ENCODE measurements at regions not wholly inside any gene's neighbourhood (a gene's known extent, or its start where the extent isn't known, plus 50 kb on each side); places are given as distances from the start of the nearest gene placed in this dataset.
"Not testable (repeated sequence)": the region's sequence is repeated elsewhere in the genome, so short reads cannot be mapped to it uniquely, and the experiment has no call there.

GRCh38 chr1:190667914-190668313, 190.2 kb upstream of the BRINP3 start:
- DNase-seq (ENCODE audit: low spot score): no peak
- H3K9me3 ChIP-seq: no peaks in the 10 kb centered on the region
- no peaks in the 10 kb centered on the region for H3K27me3 ChIP-seq
- no peaks in the 10 kb centered on the region for H3K4me1 ChIP-seq
- no peak for TF ChIP-seq CTCF (IDR thresholded peaks at IDR 0.05)
- H3K36me3 ChIP-seq: no peaks in the 10 kb centered on the region
- H3K4me3 ChIP-seq: no peak overlapping the region
- H3K27ac ChIP-seq: no peak overlapping the region

- no peak for DNase-seq (ENCODE audit: low spot score)
- Histone ChIP-seq H3K36me3 (no peaks in the 10 kb centered on the region), H3K4me3 (no peak overlapping the region), H3K9me3 (no peaks in the 10 kb centered on the region), H3K27ac (no peak overlapping the region), H3K4me1 (no peaks in the 10 kb centered on the region), H3K27me3 (no peaks in the 10 kb centered on the region)
- TF ChIP-seq CTCF (IDR thresholded peaks at IDR 0.05): no peak
These were observed 201.4 kb upstream of the BRINP3 start for GRCh38 chr1:190679044-190679443.

GRCh38 chr1:190679454-190679853, 201.8 kb upstream of the BRINP3 start:
- no peak overlapping the region for H3K4me3 ChIP-seq
- H3K27me3 ChIP-seq: no peaks in the 10 kb centered on the region
- no peaks in the 10 kb centered on the region for H3K9me3 ChIP-seq
- no peaks in the 10 kb centered on the region for H3K36me3 ChIP-seq
- DNase-seq (ENCODE audit: low spot score): no peak
- no peaks in the 10 kb centered on the region for H3K4me1 ChIP-seq
- no peak for TF ChIP-seq CTCF (IDR thresholded peaks at IDR 0.05)
- H3K27ac ChIP-seq: no peak overlapping the region

GRCh38 chr1:190679983-190680382, 202.3 kb upstream of the BRINP3 start:
- Histone ChIP-seq H3K27me3 (no peaks in the 10 kb centered on the region), H3K4me3 (no peak overlapping the region), H3K9me3 (no peaks in the 10 kb centered on the region), H3K36me3 (no peaks in the 10 kb centered on the region), H3K27ac (no peak overlapping the region), H3K4me1 (no peaks in the 10 kb centered on the region)
- TF ChIP-seq CTCF (IDR thresholded peaks at IDR 0.05): no peak
- DNase-seq (ENCODE audit: low spot score): no peak

GRCh38 chr1:190685676-190686075, 208.0 kb upstream of the BRINP3 start:
- no peaks in the 10 kb centered on the region for H3K9me3 ChIP-seq
- no peak overlapping the region for H3K27ac ChIP-seq
- no peaks in the 10 kb centered on the region for H3K36me3 ChIP-seq
- no peak for TF ChIP-seq CTCF (IDR thresholded peaks at IDR 0.05)
- H3K4me3 ChIP-seq: no peak overlapping the region
- DNase-seq (ENCODE audit: low spot score): no peak
- no peaks in the 10 kb centered on the region for H3K27me3 ChIP-seq
- no peaks in the 10 kb centered on the region for H3K4me1 ChIP-seq

- no peak overlapping the region for H3K27ac ChIP-seq
- H3K4me3 ChIP-seq: no peak overlapping the region
- TF ChIP-seq CTCF (IDR thresholded peaks at IDR 0.05): no peak
- no peaks in the 10 kb centered on the region for H3K9me3 ChIP-seq
- no peaks in the 10 kb centered on the region for H3K4me1 ChIP-seq
- no peaks in the 10 kb centered on the region for H3K36me3 ChIP-seq
- DNase-seq (ENCODE audit: low spot score): no peak
- no peaks in the 10 kb centered on the region for H3K27me3 ChIP-seq
These were observed 210.4 kb upstream of the BRINP3 start for GRCh38 chr1:190688096-190688495.

GRCh38 chr1:190698488-190698887, 220.8 kb upstream of the BRINP3 start:
- not testable (repeated sequence) for H3K4me1 ChIP-seq; DNase-seq (ENCODE audit: low spot score); H3K4me3 ChIP-seq; H3K9me3 ChIP-seq; H3K36me3 ChIP-seq; H3K27me3 ChIP-seq; H3K27ac ChIP-seq

Measured in right atrium auricular region (tissue), 2 donors.